Left ventricle myocardium inferior (tissue), 1 donor: ENCODE measurements at regions not wholly inside any gene's neighbourhood (a gene's known extent, or its start where the extent isn't known, plus 50 kb on each side); places are given as distances from the start of the nearest gene placed in this dataset.

ENCODE experiments used
- DNase-seq: peaks from one replicate; pipeline ENCODE4 v3.0.0-alpha.2; 2020
- H3K27ac ChIP-seq: fragments of 200-600 bp; replicated peaks from 2 replicates; pipeline ENCODE4 v1.8.0; 2021
- H3K27me3 ChIP-seq: fragments of 200-600 bp; 2 replicates; pipeline ENCODE4 v1.8.0; 2021; ENCODE audit warnings: low read depth
- H3K36me3 ChIP-seq: fragments of 200-600 bp; 2 replicates; pipeline ENCODE4 v1.8.0; 2021
- H3K4me1 ChIP-seq: fragments of 200-600 bp; 2 replicates; pipeline ENCODE4 v1.8.0; 2021
- H3K4me3 ChIP-seq: fragments of 200-600 bp; 2 replicates; pipeline ENCODE4 v1.8.0; 2021; ENCODE audit warnings: mild to moderate bottlenecking, moderate library complexity
- H3K9me3 ChIP-seq: fragments of 200-600 bp; replicated peaks from 2 replicates; pipeline ENCODE4 v1.8.0; 2021
- CTCF ChIP-seq: fragments of 200-600 bp; IDR thresholded peaks from 2 replicates; pipeline ENCODE4 v1.8.0; 2021; ENCODE audit warnings: antibody characterized with exemption, mild to moderate bottlenecking, borderline replicate concordance
- intact Hi-C: fragments of 100-400 bp; cut with micrococcal nuclease; formaldehyde crosslinking; loops from one replicate; pipeline ENCODE4 v1.11.0; 2022
- donor health status: DM: no; HTN: yes; CAD: no; lungs with severe emphysema.

- Histone ChIP-seq H3K4me1 (no peaks in the 10 kb centered on the region), H3K36me3 (no peaks in the 10 kb centered on the region), H3K27me3 (no peaks in the 10 kb centered on the region), H3K9me3 (no peaks in the 10 kb centered on the region), H3K27ac (no peak overlapping the region), H3K4me3 (no peak overlapping the region)
- no peak for TF ChIP-seq CTCF
- intact Hi-C loops = no loop called here
- no peak for DNase-seq
Measured at GRCh38 chr1:55484173-55484572, 269.0 kb upstream of the USP24 start.

- H3K9me3 ChIP-seq = no peaks in the 10 kb centered on the region
- DNase-seq = no peak
- no peaks in the 10 kb centered on the region for H3K36me3 ChIP-seq
- H3K27ac ChIP-seq = no peak overlapping the region
- intact Hi-C loops = no loop called here
- no peak for TF ChIP-seq CTCF
- no peak overlapping the region for H3K4me3 ChIP-seq
- no peaks in the 10 kb centered on the region for H3K4me1 ChIP-seq
- no peaks in the 10 kb centered on the region for H3K27me3 ChIP-seq
Measured at GRCh38 chr1:55483523-55483922, 268.4 kb upstream of the USP24 start.

GRCh38 chr1:55481634-55482033 lies 266.5 kb upstream of the USP24 start:
- Histone ChIP-seq H3K27ac (no peak overlapping the region), H3K27me3 (no peaks in the 10 kb centered on the region), H3K4me1 (peaks cover 10% of the 10 kb centered on the region), H3K36me3 (no peaks in the 10 kb centered on the region), H3K4me3 (no peak overlapping the region), H3K9me3 (no peaks in the 10 kb centered on the region)
- no peak for TF ChIP-seq CTCF
- intact Hi-C loops = no loop called here
- no peak for DNase-seq

- H3K27ac ChIP-seq = no peak overlapping the region
- no peaks in the 10 kb centered on the region for H3K36me3 ChIP-seq
- peaks cover 23% of the 10 kb centered on the region for H3K4me1 ChIP-seq
- no peak for TF ChIP-seq CTCF
- DNase-seq = no peak
- no peaks in the 10 kb centered on the region for H3K27me3 ChIP-seq
- H3K9me3 ChIP-seq = no peaks in the 10 kb centered on the region
- H3K4me3 ChIP-seq = no peak overlapping the region
- intact Hi-C loops = no loop called here
Measured at GRCh38 chr1:55480029-55480795, 265.0 kb upstream of the USP24 start.

GRCh38 chr1:55478742-55479141 lies 263.6 kb upstream of the USP24 start:
- Histone ChIP-seq H3K27me3 (no peaks in the 10 kb centered on the region), H3K36me3 (no peaks in the 10 kb centered on the region), H3K4me1 (peaks cover 25% of the 10 kb centered on the region), H3K27ac (no peak overlapping the region), H3K4me3 (no peak overlapping the region), H3K9me3 (no peaks in the 10 kb centered on the region)
- peak; percentile 28 for TF ChIP-seq CTCF
- DNase-seq = no peak
- intact Hi-C loops = no loop called here
